ENCODE measurements at regions not wholly inside any gene's neighbourhood (a gene's known extent, or its start where the extent isn't known, plus 50 kb on each side); places are given as distances from the start of the nearest gene placed in this dataset.

DNA sequence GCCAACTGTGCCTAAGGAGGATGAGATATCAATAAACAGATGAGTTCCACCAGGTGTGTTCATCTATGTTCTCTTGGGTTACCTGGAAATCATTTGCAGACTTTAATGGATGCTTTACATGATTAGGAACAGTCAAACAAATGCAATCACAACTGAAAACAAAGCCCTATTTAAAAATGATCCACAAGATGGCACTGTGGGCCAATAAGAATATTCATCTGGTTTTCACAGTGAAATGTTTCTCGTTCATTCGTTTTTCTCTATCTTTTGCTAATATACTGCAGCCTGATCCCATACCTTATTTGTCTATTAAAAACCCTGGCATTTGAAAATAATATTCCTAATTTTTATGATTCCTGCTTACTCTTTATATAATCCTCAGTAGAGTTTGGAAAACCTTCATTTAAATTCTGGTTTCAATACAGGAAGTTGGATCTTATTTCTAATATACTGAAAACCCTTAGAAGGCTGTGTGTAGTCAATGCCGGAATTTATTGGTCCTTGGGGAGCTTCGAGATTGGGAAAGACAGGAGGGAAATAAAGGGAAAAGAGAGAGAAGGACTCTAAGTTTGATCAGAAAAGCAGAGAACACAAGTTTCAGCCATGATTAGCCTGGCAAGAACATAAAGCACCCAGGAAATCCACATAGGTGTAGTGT, 63.8 kb upstream of the TAPT1 start:
- TF ChIP-seq CHD2 (IDR thresholded peaks at IDR 0.05; ENCODE audit: low read length): no peak
- no peak for TF ChIP-seq POLR2A (IDR thresholded peaks at IDR 0.05; ENCODE audit: control extremely low read depth in 1 of 2, low read depth in 2 of 2, low read length in 2 of 2)
- no peak for TF ChIP-seq TCF12 (IDR thresholded peaks at IDR 0.05; ENCODE audit: low read depth, low read length)
- TF ChIP-seq, protein P1, sequence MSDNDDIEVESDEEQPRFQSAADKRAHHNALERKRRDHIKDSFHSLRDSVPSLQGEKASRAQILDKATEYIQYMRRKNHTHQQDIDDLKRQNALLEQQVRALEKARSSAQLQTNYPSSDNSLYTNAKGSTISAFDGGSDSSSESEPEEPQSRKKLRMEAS (IDR thresholded peaks at IDR 0.05): no peak
- no peak for TF ChIP-seq EZH2 (IDR thresholded peaks at IDR 0.05; ENCODE audit: low read depth, low read length, severe bottlenecking)
